GM12878 (cell line): ENCODE measurements at regions not wholly inside any gene's neighbourhood (a gene's known extent, or its start where the extent isn't known, plus 50 kb on each side); places are given as distances from the start of the nearest gene placed in this dataset.

Experiments
- ATAC-seq: fragments of 200-7000 bp; cut with Tn5 transposase; 3 replicates; pipeline ENCODE4 v1.9.1; 2020; ENCODE audit warnings: mild to moderate bottlenecking, moderate library complexity
- BruUV-seq: library from RNA; stranded (reverse); fragments of 400-500 nt; replicated peaks from 2 replicates; lab custom pipeline; 2021; lab: Mats Ljungman, UMichigan
- CTCF ChIA-PET: fragments of 300-600 bp; sonication (Branson Sonifier 250); formaldehyde crosslinking; extraction: SDS; loops from one replicate; lab custom pipeline; 2021; ENCODE audit warnings: inconsistent platforms; lab: Yijun Ruan, JAX
- POLR2A ChIA-PET: fragments of 350-600 bp; formaldehyde crosslinking; extraction: SDS; loops from one replicate; lab custom pipeline; 2021; ENCODE audit warnings: inconsistent platforms; lab: Charles Lee
- RAD21 ChIA-PET: fragments of 300-600 bp; sonication (Branson Sonifier 250); formaldehyde crosslinking; loops from one replicate; lab custom pipeline; 2023; ENCODE audit warnings: antibody characterized with exemption; ENCODE audit not compliant: unreplicated experiment; lab: Charles Lee
- SMC1A ChIA-PET: fragments of 300-600 bp; sonication (Branson Sonifier 250); formaldehyde crosslinking; loops from one replicate; lab custom pipeline; 2023; ENCODE audit not compliant: unreplicated experiment, uncharacterized antibody; lab: Charles Lee
- DNase-seq: peaks from one replicate; pipeline ENCODE4 v3.0.0-alpha.2; 2011; ENCODE audit warnings: low read depth, low spot score
- FAIRE-seq: peaks from 3 replicates; lab custom pipeline; 2011; peaks lifted over from hg19 to GRCh38; lab: Jason Lieb, UNC
- H2AFZ ChIP-seq: 2 replicates; pipeline ENCODE4 v1.6.0; 2011; ENCODE audit warnings: low read depth, low read length, control low read depth; ENCODE audit not compliant: control insufficient read depth
- H3K27ac ChIP-seq: 2 replicates; pipeline ENCODE4 v1.5.1; 2011; ENCODE audit warnings: control low read depth; ENCODE audit not compliant: control insufficient read depth, insufficient read depth
- H3K27me3 ChIP-seq, 2 experiments: replicated peaks in 1 of 2; 2 replicates each; pipeline versions ENCODE4 v1.6.0 to v1.6.1; 2011; ENCODE audit warnings: low read length in 1 of 2; ENCODE audit not compliant: control insufficient read depth in 2 of 2, insufficient read depth in 2 of 2
- H3K36me3 ChIP-seq, 2 experiments: 2 replicates each; pipeline ENCODE4 v1.5.1; 2011; ENCODE audit warnings: low read length in 1 of 2; ENCODE audit not compliant: control insufficient read depth in 2 of 2, insufficient read depth in 2 of 2
- H3K4me1 ChIP-seq: 2 replicates; pipeline ENCODE4 v1.6.1; 2011; ENCODE audit warnings: mild to moderate bottlenecking, low read length, moderate library complexity, mixed read lengths; ENCODE audit not compliant: control insufficient read depth, insufficient read depth
- H3K4me2 ChIP-seq: 2 replicates; pipeline ENCODE4 v1.6.0; 2011; ENCODE audit warnings: control low read depth; ENCODE audit not compliant: control insufficient read depth, insufficient read depth
- H3K4me3 ChIP-seq: fragments of 200-600 bp; sonication (generic); 2 replicates; pipeline ENCODE4 v1.5.1; 2016
- H3K79me2 ChIP-seq: 2 replicates; pipeline ENCODE4 v1.6.0; 2011; ENCODE audit warnings: low read length; ENCODE audit not compliant: control insufficient read depth, insufficient read depth
- H3K9ac ChIP-seq: 2 replicates; pipeline ENCODE4 v1.8.0; 2011; ENCODE audit warnings: low read length, control low read depth, mixed read lengths; ENCODE audit not compliant: control insufficient read depth, insufficient read depth
- H3K9me3 ChIP-seq: replicated peaks from 3 replicates; pipeline ENCODE4 v1.5.1; 2011; ENCODE audit warnings: mild to moderate bottlenecking, low read length; ENCODE audit not compliant: control insufficient read depth, insufficient read depth
- H4K20me1 ChIP-seq: 2 replicates; pipeline ENCODE4 v1.6.0; 2011; ENCODE audit not compliant: control insufficient read depth, insufficient read depth
- CHD2 ChIP-seq: IDR thresholded peaks from 2 replicates; pipeline ENCODE4 v1.6.1; 2011; ENCODE audit warnings: low read depth, low read length, improper control_type of control experiment, borderline replicate concordance
- ETV6 ChIP-seq, 2 experiments: fragments of 450-650 bp in 1 of 2; IDR thresholded peaks in 1 of 2; conservative IDR thresholded peaks in 1 of 2; 2 replicates each; pipeline ENCODE4 v1.6.1; 2014; ENCODE audit warnings: antibody characterized with exemption in 1 of 2, borderline replicate concordance in 1 of 2, low read depth in 1 of 2, mild to moderate bottlenecking in 1 of 2, moderate library complexity in 1 of 2
- MXI1 ChIP-seq: fragments of 150-350 bp; IDR thresholded peaks from 2 replicates; pipeline ENCODE4 v1.6.1; 2011; ENCODE audit warnings: low read depth, mild to moderate bottlenecking, inconsistent platforms, low read length, improper control_type of control experiment
- MYC ChIP-seq: IDR thresholded peaks from 2 replicates; pipeline ENCODE4 v1.6.1; 2011; ENCODE audit warnings: mild to moderate bottlenecking, low read length, moderate library complexity, inconsistent platforms; ENCODE audit not compliant: insufficient read depth, insufficient replicate concordance, insufficient read length, severe bottlenecking
- NR2F1 ChIP-seq: fragments of 450-650 bp; conservative IDR thresholded peaks from 2 replicates; pipeline ENCODE4 v1.6.1; 2017; ENCODE audit warnings: mild to moderate bottlenecking
- PML ChIP-seq: IDR thresholded peaks from 2 replicates; pipeline ENCODE4 v1.6.1; 2012; ENCODE audit warnings: low read length, inconsistent platforms
- POLR2A ChIP-seq: IDR thresholded peaks from 2 replicates; pipeline ENCODE4 v1.6.1; 2011; ENCODE audit warnings: low read depth, mild to moderate bottlenecking, low read length
- REST ChIP-seq: IDR thresholded peaks from 2 replicates; pipeline ENCODE4 v1.6.1; 2012; ENCODE audit warnings: mild to moderate bottlenecking, low read depth, low read length
- TARDBP ChIP-seq: IDR thresholded peaks from 2 replicates; pipeline ENCODE4 v1.6.1; 2016; ENCODE audit warnings: borderline replicate concordance
- YBX1 ChIP-seq: fragments of 450-650 bp; IDR thresholded peaks from 2 replicates; pipeline ENCODE4 v1.6.1; 2016; ENCODE audit warnings: antibody characterized with exemption
- ZBTB11 ChIP-seq: fragments of 450-650 bp; formaldehyde crosslinking; IDR thresholded peaks from 2 replicates; pipeline ENCODE4 v1.5.0; 2022; ENCODE audit warnings: mild to moderate bottlenecking, missing genetic modification characterization
- ZNF687 ChIP-seq: fragments of 450-650 bp; IDR thresholded peaks from 2 replicates; pipeline ENCODE4 v1.6.1; 2017; ENCODE audit warnings: mild to moderate bottlenecking, moderate library complexity
- in situ Hi-C: fragments of 300-500 bp; cut with MboI; formaldehyde crosslinking; loops from 9 replicates; pipeline ENCODE4 v1.14.3; 2018; ENCODE audit warnings: mixed read lengths
- intact Hi-C: fragments of 100-400 bp; cut with micrococcal nuclease; formaldehyde crosslinking; loops from one replicate; pipeline ENCODE4 v1.14.2; 2022; ENCODE audit not compliant: unreplicated experiment

- TF ChIP-seq NR2F1 (no peak), ETV6 (conservative IDR thresholded peaks at IDR 0.05 in 1 of 2, IDR thresholded peaks at IDR 0.05 in 1 of 2; ENCODE audit: borderline replicate concordance in 1 of 2, low read depth in 1 of 2) (no peak), POLR2A (no peak), TARDBP (no peak), PML (no peak), MYC (no peak), MXI1 (no peak), CHD2 (no peak), ZBTB11 (CRISPR knock-in tag) (no peak), ZNF687 (no peak), REST (no peak), YBX1 (no peak)
- H3K36me3 ChIP-seq = no peaks in the 10 kb centered on the region
- H3K9ac ChIP-seq = no peak overlapping the region
- intact Hi-C loops (no loop called here), in situ Hi-C loops (no loop called here)
- H3K4me1 ChIP-seq = no peaks in the 10 kb centered on the region
- ATAC-seq (0 out of 3 replicates have a peak, but pooled peaks have one; percentile 28), FAIRE-seq (no peak), DNase-seq (no peak)
- ChIA-PET SMC1A (no interaction called here), RAD21 (interaction anchor here (1.0 kb wide), 1 partner anchor 140 kb away, joined by 4 read pairs; no protein-coding TSS in a partner anchor), POLR2A (no interaction called here), CTCF (interaction anchor here (1.0 kb wide), 2 partner anchors 86 to 140 kb away, joined by 3 to 4 read pairs; no protein-coding TSS in a partner anchor)
- H4K20me1 ChIP-seq = no peaks in the 10 kb centered on the region
- H3K27me3 ChIP-seq = no peaks in the 10 kb centered on the region
- BruUV-seq = no TSS peak
- no peak overlapping the region for H2AFZ ChIP-seq
- no peaks in the 10 kb centered on the region for H3K79me2 ChIP-seq
- no peak overlapping the region for H3K4me2 ChIP-seq
- H3K9me3 ChIP-seq = no peaks in the 10 kb centered on the region
- no peak overlapping the region for H3K4me3 ChIP-seq
- no peak overlapping the region for H3K27ac ChIP-seq
Measured at GRCh38 chr5:71922584-71923106, 184.6 kb upstream of the MAP1B start.
